HG02943 (cell line): ENCODE measurements at regions not wholly inside any gene's neighbourhood (a gene's known extent, or its start where the extent isn't known, plus 50 kb on each side); places are given as distances from the start of the nearest gene placed in this dataset.

Experiments used
- ATAC-seq: cut with Tn5 transposase; IDR thresholded peaks from one replicate; pipeline ENCODE4 v1.9.1; 2021; ENCODE audit warnings: mild to moderate bottlenecking, low read depth, moderate library complexity; ENCODE audit not compliant: unreplicated experiment

- ATAC-seq: no peak
These were observed 204.5 kb downstream of the SNX18 start for GRCh38 chr5:54721951-54722654.

DNA sequence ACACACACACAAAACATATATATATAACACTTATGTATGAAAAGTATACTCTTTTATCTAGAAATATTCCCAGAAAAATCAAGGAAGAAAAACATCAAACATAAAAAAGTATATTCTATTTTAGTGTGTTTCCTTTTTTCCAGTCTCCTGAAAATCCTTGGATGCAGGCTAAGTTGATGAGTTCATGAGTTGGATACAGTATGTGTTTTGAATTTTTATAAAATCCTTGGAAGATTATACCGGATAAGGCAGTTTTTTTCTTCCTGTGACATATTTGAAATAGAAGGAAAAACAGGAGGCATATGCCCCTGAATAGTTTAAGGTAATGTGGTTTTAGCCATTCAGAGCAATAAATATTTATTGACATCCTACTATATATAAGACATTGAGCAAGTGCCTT, 203.6 kb downstream of the SNX18 start:
- no peak for ATAC-seq

GRCh38 chr5:54720341-54720740, 202.8 kb downstream of the SNX18 start:
- no peak for ATAC-seq

GRCh38 chr5:54719384-54720283, 202.1 kb downstream of the SNX18 start:
- no peak for ATAC-seq

DNA sequence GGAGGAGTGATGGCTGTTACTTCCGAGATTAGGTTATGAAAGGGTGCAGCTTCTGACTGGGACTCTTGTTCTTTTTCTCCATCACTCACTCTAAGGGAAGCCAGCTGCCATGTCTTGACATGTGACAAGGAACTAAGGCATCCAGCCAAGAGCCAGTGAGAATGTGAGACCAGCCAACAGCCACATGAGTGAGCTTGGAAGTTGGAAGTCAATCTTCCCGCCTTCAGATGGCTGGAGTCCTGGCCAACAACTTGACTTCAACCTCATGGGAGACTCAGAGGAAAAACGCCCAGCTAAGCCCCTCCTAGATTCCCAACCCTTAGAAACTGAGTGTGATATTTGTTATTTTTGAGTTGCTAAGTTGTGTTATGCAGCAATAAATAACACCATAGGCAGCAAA, 201.1 kb downstream of the SNX18 start:
- no peak for ATAC-seq

GRCh38 chr5:54717870-54718269, 200.3 kb downstream of the SNX18 start:
- no peak for ATAC-seq

DNA sequence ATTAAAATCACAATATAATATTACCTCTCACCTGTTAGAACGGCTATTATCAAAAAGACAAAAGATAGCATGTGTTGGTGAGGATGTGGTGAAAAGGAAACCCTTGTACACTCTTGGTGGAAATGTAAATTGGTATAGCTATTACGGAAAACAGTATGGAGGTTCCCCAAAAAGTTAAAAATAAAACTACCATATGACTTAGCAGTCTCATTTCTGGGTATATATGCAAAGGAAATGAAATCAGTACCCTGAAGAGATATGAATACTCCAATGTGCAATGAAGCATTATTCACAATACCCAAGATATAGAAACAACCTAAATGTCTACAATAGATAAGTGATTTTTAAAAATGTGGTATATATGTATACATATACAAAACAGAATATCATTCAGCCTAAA, 199.9 kb downstream of the SNX18 start:
- no peak for ATAC-seq

- no peak for ATAC-seq
These were observed 196.5 kb downstream of the SNX18 start for GRCh38 chr5:54713923-54714581.

DNA sequence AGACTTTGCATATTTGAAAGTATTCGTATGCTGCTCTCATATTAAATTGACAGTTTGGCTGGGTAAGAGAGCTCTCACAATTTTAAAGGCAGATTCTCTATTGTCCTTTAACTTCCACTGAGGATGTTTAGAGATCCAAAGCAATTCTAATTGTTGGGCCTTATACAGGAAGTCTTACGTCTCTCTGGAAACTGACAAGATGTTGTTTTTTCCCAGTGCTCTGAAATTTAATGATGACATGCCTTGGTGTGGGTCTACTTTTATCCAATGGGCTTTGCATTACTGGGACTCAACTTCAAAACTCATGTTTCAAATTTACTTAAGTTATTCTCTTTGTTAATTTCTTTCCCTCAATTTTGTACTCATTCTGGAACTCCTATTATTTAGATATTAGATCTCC, 191.5 kb downstream of the SNX18 start:
- ATAC-seq: no peak

GRCh38 chr5:54707841-54708240, 190.3 kb downstream of the SNX18 start:
- no peak for ATAC-seq

DNA sequence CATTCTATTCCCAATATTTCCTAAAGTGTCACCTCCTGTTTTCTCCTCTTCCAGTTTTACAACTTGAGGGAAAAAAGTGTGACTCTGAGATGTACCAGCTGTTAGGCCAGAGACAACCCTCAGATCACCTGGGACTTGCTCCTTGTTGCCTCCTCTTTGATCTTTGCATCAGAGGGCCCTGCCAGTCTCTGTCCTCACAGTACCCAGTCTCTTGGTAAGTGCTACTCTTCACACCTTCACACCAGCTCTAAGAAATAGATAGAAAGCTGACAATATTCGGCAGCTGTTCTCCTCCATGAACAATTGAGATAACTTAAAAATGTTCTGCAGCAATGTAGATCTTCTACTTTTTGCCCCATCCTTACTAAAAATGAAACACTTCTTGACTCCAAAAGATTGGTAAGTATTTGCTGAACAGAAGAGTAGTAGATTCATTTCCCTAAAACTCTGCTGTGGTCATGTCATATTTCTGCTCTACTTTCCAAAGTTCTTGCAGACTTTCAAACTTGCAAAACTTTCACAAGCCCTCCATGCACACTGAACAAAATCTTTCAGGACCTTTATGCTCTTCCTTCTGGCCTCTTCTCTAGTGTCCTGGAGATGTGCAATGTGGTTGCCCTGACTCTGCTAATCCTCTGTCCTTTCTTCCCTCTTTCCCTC, 188.6 kb downstream of the SNX18 start:
- no peak for ATAC-seq

DNA sequence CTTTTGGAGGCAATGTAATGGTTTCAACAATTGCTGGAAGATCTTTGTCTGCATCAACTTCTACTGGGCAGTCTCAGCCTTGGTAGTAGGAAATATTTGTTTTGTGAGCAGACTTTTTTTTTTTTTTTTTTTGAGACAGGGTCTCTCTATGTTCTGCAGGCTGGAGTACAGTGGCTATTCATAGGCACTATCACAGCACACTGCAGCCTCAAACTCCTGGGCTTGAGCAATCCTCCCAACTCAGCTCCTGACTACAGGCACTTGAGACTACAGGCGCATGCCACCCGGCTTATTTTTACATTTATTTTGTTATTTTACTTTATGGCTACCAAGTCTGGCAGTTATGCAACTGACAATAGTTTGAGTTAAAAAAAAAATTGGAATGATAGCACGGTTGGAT, 187.3 kb downstream of the SNX18 start:
- no peak for ATAC-seq

DNA sequence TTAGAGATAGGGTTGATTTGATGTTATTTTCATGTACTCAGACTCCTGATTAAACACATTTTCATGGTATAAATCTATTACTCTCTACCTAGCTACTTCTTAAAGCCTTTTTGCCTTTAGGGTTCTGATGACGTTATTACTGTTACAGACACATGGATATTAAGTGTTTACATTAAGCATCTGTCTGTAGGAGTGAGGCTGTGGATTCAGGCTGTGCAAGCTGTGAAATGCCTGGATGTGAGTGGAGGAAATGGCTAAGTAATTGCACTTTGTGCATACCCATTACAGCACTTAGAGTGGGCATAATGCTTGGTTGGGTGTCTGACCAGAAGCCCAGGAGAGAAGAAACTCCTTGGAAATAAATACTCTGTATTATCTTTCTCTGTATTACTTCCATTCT, 186.8 kb downstream of the SNX18 start:
- no peak for ATAC-seq

DNA sequence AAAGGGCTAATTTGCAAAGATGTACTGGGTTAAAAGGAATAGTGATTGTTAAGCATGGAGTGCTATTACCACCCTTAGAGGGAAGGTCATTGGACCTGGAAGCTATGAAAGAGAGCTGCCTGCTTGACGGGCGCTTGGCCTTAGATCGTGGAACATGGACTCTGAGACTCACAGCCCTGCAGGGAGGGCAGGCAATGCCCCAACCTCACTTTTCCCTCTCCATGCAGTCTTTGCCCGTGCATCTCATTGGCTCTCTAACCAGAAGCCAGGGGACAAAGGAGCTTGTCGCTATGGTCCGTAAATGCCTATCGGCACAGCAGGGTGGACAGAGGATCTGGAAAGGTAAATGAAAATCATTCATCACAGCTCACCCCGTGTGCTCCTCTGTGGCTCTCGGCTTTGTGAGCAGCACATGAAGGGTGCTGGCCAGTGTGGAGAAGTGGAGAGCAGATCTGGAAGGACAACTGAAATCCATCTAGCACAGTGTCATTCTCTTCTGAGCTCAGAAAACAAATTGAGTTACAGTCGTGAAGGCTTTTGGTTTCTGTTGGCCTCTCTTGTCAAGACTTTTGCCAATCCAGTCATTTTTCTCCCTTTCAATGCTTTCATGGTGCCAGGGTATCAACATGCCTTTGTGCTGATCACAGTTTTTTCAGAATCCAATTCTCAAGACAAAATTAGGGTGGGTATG, 186.2 kb downstream of the SNX18 start:
- no peak for ATAC-seq

DNA sequence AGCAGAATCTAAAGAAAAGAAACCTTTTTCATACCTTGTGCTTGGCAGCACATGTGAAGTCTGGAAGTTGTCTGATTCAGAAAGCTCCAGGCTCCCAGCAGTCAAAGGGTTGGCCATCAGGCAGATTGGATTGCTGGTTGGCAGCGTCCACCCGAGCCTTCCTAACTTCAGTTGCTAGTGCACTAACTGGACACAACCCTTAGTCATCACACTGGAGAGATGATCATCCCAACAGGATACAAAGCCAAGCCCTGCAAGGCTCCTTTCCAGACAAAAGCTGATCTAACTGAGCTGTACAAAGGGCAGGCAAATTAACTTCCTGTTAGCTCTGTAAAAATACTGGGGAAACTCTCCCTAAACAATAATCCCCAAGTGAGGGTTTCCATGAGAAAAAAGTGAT, 185.6 kb downstream of the SNX18 start:
- ATAC-seq: no peak

DNA sequence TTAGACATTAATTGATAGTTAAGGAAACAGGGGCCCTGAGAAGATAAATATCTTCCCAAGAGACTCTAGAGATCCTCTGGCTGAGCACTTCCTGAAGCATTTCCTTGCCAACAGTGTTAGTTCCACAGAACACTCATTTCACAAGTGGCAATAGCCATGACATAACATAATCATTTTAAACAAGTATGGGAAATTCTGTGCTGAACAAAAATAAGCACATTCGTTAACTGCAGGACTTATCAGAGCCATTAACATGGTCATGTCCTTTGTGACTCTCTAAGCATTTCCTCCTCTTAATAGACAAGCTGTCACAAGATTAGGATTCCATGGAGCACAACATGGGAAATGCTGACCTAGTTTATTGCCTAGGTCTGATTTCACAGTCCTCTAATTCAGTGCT, 184.9 kb downstream of the SNX18 start:
- ATAC-seq: no peak

DNA sequence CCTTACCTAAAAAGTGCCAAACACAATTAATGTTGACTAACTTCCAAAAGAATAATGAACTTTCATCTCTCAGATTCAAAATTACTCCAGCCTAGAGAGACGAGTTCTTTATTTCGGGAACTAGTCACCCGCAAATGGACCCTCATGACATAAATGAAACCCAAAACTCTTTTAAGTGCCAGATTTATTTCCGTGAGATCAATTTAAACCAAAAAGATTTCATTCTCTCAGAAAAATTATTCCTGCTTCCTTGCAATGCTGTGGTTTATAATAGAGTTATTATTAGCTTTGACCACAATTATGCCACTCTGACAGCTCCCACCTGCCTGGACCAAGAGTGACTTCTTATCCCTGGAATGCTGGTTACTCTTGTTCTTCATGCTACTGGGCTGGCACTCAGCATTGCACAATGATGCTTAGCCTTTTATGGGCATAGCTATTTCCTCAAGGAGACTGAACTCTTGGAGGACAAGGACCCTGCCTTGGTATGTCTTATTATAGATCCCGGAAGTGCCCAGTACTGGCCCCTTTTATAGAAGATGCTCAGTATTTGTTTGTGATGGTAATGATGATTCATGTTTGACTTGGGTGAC, 183.5 kb downstream of the SNX18 start:
- ATAC-seq: no peak

- ATAC-seq: no peak
These were observed 179.4 kb downstream of the SNX18 start for GRCh38 chr5:54696931-54697330.

- no peak for ATAC-seq
These were observed 178.8 kb downstream of the SNX18 start for GRCh38 chr5:54696346-54696745.
